CD4-positive, alpha-beta T cell (primary cell): ENCODE measurements at regions not wholly inside any gene's neighbourhood (a gene's known extent, or its start where the extent isn't known, plus 50 kb on each side); places are given as distances from the start of the nearest gene placed in this dataset.

Experiments
- ATAC-seq: fragments of 200-7000 bp; cut with Tn5 transposase; one replicate; pipeline ENCODE4 v1.10.0; 2022; ENCODE audit warnings: mild to moderate bottlenecking; ENCODE audit not compliant: poor library complexity
- CTCF ChIA-PET: fragments of 350-600 bp; sonication (Branson Sonifier 250); formaldehyde crosslinking; loops from one replicate; lab custom pipeline; 2021; ENCODE audit warnings: antibody characterized with exemption, inconsistent platforms; lab: Charles Lee
- POLR2A ChIA-PET: fragments of 350-600 bp; sonication (Branson Sonifier 250); formaldehyde crosslinking; loops from one replicate; lab custom pipeline; 2021; ENCODE audit warnings: antibody characterized with exemption, inconsistent platforms; lab: Charles Lee
- DNase-seq, 14 experiments: peaks; one replicate each; pipeline ENCODE4 v3.0.0-alpha.2; 2013 to 2020; ENCODE audit warnings: mixed read lengths in 2 of 14
- H3K27ac ChIP-seq, 2 donors: one replicate each; pipeline versions ENCODE4 v1.5.1 to v1.7.0; 2013; ENCODE audit warnings: low read length in 2 of 2, low read depth in 1 of 2, mild to moderate bottlenecking in 1 of 2
- H3K27me3 ChIP-seq, 2 experiments: 1 replicate in 1 of 2; 2 replicates in 1 of 2; pipeline versions ENCODE4 v1.6.1 to v1.7.0; 2013; ENCODE audit warnings: low read length in 2 of 2, control low read depth in 1 of 2, mild to moderate bottlenecking in 1 of 2, moderate library complexity in 1 of 2; ENCODE audit not compliant: insufficient read depth in 2 of 2, control insufficient read depth in 1 of 2
- H3K36me3 ChIP-seq: one replicate; pipeline ENCODE4 v1.6.1; 2013; ENCODE audit warnings: low read length, control low read depth; ENCODE audit not compliant: insufficient read depth
- H3K4me1 ChIP-seq: one replicate; pipeline ENCODE4 v1.6.1; 2013; ENCODE audit warnings: low read length, control low read depth; ENCODE audit not compliant: insufficient read depth
- H3K4me3 ChIP-seq: one replicate; pipeline ENCODE4 v1.5.1; 2013; ENCODE audit warnings: mild to moderate bottlenecking, low read length, moderate library complexity
- H3K9me3 ChIP-seq, 2 experiments: 1 replicate in 1 of 2; 2 replicates in 1 of 2; pipeline versions ENCODE4 v1.6.1 to v1.7.0; 2013; ENCODE audit warnings: low read length in 2 of 2, mild to moderate bottlenecking in 2 of 2, control low read depth in 1 of 2, moderate library complexity in 1 of 2; ENCODE audit not compliant: control insufficient read depth in 1 of 2, insufficient read depth in 1 of 2
- H3K27ac Mint-ChIP-seq: one replicate; pipeline ENCODE4 v1.8.0; 2020; ENCODE audit warnings: mixed read lengths
- H3K27me3 Mint-ChIP-seq: one replicate; pipeline ENCODE4 v1.8.0; 2021; ENCODE audit warnings: mixed read lengths
- H3K36me3 Mint-ChIP-seq: one replicate; pipeline ENCODE4 v1.8.0; 2021; ENCODE audit warnings: low read depth, mixed read lengths
- H3K4me1 Mint-ChIP-seq: one replicate; pipeline ENCODE4 v1.8.0; 2021; ENCODE audit warnings: low read depth, mixed read lengths
- H3K4me3 Mint-ChIP-seq: one replicate; pipeline ENCODE4 v1.8.0; 2020; ENCODE audit warnings: mild to moderate bottlenecking, mixed read lengths
- H3K9me3 Mint-ChIP-seq: one replicate; pipeline ENCODE4 v1.8.0; 2020; ENCODE audit warnings: mixed read lengths
- intact Hi-C, 2 experiments: fragments of 100-400 bp; cut with DNase I in 1 of 2; cut with micrococcal nuclease in 1 of 2; formaldehyde crosslinking; loops; one replicate each; pipeline versions ENCODE4 v1.15.1 to v1.9.0; 2023 to 2025; cut with DNase I, micrococcal nuclease
- TF ChIP-seq, protein P1 (sequence below): fragments of 200-600 bp; IDR thresholded peaks from one replicate; pipeline ENCODE4 v1.8.0; 2022; ENCODE audit warnings: antibody characterized with exemption, mild to moderate bottlenecking

GRCh38 chr3:168860592-168860991, 764.9 kb upstream of the GOLIM4 start:
- Mint-ChIP-seq H3K4me1 (no peaks in the 10 kb centered on the region), H3K4me3 (no peak overlapping the region), H3K9me3 (peaks cover 2% of the 10 kb centered on the region), H3K27ac (no peak overlapping the region), H3K36me3 (no peaks in the 10 kb centered on the region), H3K27me3 (no peaks in the 10 kb centered on the region)
- no peaks in the 10 kb centered on the region for H3K9me3 ChIP-seq
- H3K36me3 ChIP-seq: no peaks in the 10 kb centered on the region
- DNase-seq (no peak), ATAC-seq (no peak)
- ChIA-PET POLR2A (no interaction called here), CTCF (no interaction called here)
- H3K27me3 ChIP-seq: no peaks in the 10 kb centered on the region
- no peaks in the 10 kb centered on the region for H3K4me1 ChIP-seq
- H3K4me3 ChIP-seq: no peak overlapping the region
- intact Hi-C loops: loop anchor here in 1 of 2 experiments (10.0 kb wide), 1 partner anchor 884 kb away; no protein-coding TSS in a partner anchor
- H3K27ac ChIP-seq: no peak overlapping the region
- TF ChIP-seq, protein P1, sequence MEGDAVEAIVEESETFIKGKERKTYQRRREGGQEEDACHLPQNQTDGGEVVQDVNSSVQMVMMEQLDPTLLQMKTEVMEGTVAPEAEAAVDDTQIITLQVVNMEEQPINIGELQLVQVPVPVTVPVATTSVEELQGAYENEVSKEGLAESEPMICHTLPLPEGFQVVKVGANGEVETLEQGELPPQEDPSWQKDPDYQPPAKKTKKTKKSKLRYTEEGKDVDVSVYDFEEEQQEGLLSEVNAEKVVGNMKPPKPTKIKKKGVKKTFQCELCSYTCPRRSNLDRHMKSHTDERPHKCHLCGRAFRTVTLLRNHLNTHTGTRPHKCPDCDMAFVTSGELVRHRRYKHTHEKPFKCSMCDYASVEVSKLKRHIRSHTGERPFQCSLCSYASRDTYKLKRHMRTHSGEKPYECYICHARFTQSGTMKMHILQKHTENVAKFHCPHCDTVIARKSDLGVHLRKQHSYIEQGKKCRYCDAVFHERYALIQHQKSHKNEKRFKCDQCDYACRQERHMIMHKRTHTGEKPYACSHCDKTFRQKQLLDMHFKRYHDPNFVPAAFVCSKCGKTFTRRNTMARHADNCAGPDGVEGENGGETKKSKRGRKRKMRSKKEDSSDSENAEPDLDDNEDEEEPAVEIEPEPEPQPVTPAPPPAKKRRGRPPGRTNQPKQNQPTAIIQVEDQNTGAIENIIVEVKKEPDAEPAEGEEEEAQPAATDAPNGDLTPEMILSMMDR: no peak

DNA sequence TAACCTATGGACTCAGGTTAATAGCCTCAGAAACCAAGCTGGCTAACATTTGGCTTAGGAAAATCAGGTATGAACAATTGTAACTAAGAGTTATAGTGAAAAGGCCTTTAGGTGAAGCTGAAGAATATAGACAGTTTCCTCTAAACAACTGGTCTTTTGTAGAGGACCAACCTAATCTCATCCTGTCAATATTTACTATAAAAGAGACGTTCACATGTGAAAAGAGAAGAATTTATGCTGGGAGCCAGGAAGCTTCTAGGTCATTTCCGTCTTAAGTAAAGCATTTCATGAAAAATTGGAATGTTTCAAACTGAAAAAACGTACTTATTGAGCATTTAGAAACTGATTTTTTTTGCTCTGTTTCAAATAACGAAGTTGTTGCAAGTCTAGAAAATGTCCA, 764.3 kb upstream of the GOLIM4 start:
- TF ChIP-seq, protein P1: no peak
- Mint-ChIP-seq H3K4me1 (no peaks in the 10 kb centered on the region), H3K4me3 (no peak overlapping the region), H3K27ac (no peak overlapping the region), H3K27me3 (no peaks in the 10 kb centered on the region), H3K36me3 (no peaks in the 10 kb centered on the region), H3K9me3 (peaks cover 2% of the 10 kb centered on the region)
- DNase-seq: no peak
- no peaks in the 10 kb centered on the region for H3K9me3 ChIP-seq
- CTCF ChIA-PET: no interaction called here
- no peak overlapping the region for H3K4me3 ChIP-seq
- no peaks in the 10 kb centered on the region for H3K36me3 ChIP-seq
- ATAC-seq: no peak
- no peaks in the 10 kb centered on the region for H3K27me3 ChIP-seq
- intact Hi-C loops: loop anchor here in 1 of 2 experiments (10.0 kb wide), 1 partner anchor 885 kb away; no protein-coding TSS in a partner anchor
- no peaks in the 10 kb centered on the region for H3K4me1 ChIP-seq
- POLR2A ChIA-PET: no interaction called here
- H3K27ac ChIP-seq: no peak overlapping the region

GRCh38 chr3:168859574-168859973, 763.9 kb upstream of the GOLIM4 start:
- ATAC-seq: no peak
- Histone ChIP-seq H3K4me3 (no peak overlapping the region), H3K27me3 (no peaks in the 10 kb centered on the region), H3K4me1 (no peaks in the 10 kb centered on the region), H3K27ac (no peak overlapping the region), H3K36me3 (no peaks in the 10 kb centered on the region), H3K9me3 (no peaks in the 10 kb centered on the region)
- Mint-ChIP-seq H3K9me3 (peaks cover 2% of the 10 kb centered on the region), H3K27ac (no peak overlapping the region), H3K36me3 (no peaks in the 10 kb centered on the region), H3K4me1 (no peaks in the 10 kb centered on the region), H3K4me3 (no peak overlapping the region), H3K27me3 (no peaks in the 10 kb centered on the region)
- ChIA-PET CTCF (no interaction called here), POLR2A (no interaction called here)
- no peak for DNase-seq
- intact Hi-C loops: no loop called here
- TF ChIP-seq, protein P1: no peak
